HUES64 (cell line): ENCODE measurements at regions not wholly inside any gene's neighbourhood (a gene's known extent, or its start where the extent isn't known, plus 50 kb on each side); places are given as distances from the start of the nearest gene placed in this dataset.

Experiments
- H3K27ac ChIP-seq: 2 replicates; pipeline ENCODE4 v1.7.0; 2013; ENCODE audit warnings: low read depth, low read length, inconsistent platforms
- H3K27me3 ChIP-seq: 2 replicates; pipeline ENCODE4 v1.6.1; 2013; ENCODE audit warnings: mild to moderate bottlenecking, low read length; ENCODE audit not compliant: insufficient read depth
- H3K36me3 ChIP-seq: 2 replicates; pipeline ENCODE4 v1.6.1; 2013; ENCODE audit warnings: mild to moderate bottlenecking, low read length; ENCODE audit not compliant: insufficient read depth
- H3K4me1 ChIP-seq: 2 replicates; pipeline ENCODE4 v1.6.1; 2013; ENCODE audit warnings: mild to moderate bottlenecking, low read length, moderate library complexity; ENCODE audit not compliant: insufficient read depth
- H3K4me3 ChIP-seq: 2 replicates; pipeline ENCODE4 v1.5.1; 2013; ENCODE audit warnings: mild to moderate bottlenecking, low read length, moderate library complexity
- H3K9ac ChIP-seq: 2 replicates; pipeline ENCODE4 v1.6.1; 2013; ENCODE audit warnings: mild to moderate bottlenecking, low read depth, low read length
- H3K9me3 ChIP-seq: 2 replicates; pipeline ENCODE4 v1.6.1; 2013; ENCODE audit warnings: low read depth, low read length; ENCODE audit not compliant: insufficient read depth
- WGBS: fragments of 150-250, 120-280 bp; methylation state at CpG from one replicate; pipeline ENCODE4 v1.1.7; 2013; ENCODE audit warnings: missing lambda C conversion rate; 5-methylcytosine and 5-hydroxymethylcytosine counted together

DNA sequence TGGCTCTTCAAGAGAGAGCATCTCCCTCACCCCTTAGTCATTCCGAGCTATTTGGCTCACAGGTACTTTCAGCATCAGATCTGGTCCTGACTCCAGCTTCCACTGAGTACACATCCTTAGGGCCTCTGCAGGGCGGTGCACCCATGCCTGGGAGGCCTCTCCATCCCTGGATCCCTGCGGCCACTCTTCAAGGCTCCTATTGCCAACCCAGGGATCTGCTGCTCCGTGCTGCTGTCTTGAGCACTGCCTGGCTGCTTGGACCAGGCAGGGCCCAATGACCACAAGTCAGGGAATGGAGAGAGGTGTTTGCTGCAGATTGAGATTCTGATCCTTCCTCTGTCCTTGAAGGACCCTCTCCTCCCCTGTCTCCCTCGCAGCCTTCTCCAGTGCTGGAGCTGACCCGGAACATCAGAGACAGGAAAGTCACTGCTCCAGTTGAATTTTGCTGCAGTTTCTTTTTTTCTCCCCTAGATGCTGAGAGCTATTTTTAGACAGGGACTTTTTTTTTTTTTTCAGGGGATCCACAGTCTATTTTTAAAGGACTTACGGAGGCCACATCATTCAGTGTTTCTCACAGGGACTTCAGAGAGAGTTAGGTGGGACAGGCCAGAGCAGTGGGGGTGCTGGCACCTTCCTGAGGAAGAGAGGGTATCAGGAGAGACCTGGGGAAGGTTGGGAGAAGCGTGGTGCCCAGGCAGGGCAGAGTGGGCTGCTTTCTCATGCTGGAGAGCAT, 50.1 kb upstream of the KCNA1 start:
- Histone ChIP-seq H3K4me1 (peaks cover 10% of the 10 kb centered on the region), H3K9ac (no peak overlapping the region), H3K4me3 (no peak overlapping the region), H3K27ac (no peak overlapping the region), H3K36me3 (no peaks in the 10 kb centered on the region), H3K9me3 (no peaks in the 10 kb centered on the region), H3K27me3 (peaks cover 19% of the 10 kb centered on the region)
- WGBS = 92% methylated on average over 8 of the region's 8 CpGs
